ENCODE measurements at regions not wholly inside any gene's neighbourhood (a gene's known extent, or its start where the extent isn't known, plus 50 kb on each side); places are given as distances from the start of the nearest gene placed in this dataset.

GRCh38 chr17:52477824-52478699 is 319.5 kb upstream of the CA10 start:
- no peak overlapping the region for H3K4me3 ChIP-seq (ENCODE audit: low read length in 3 of 3)
- intact Hi-C loops (cut with DNase I): no loop called here

GRCh38 chr17:52476638-52477313 is 318.3 kb upstream of the CA10 start:
- Histone ChIP-seq H3K27me3 (ENCODE audit: control insufficient read depth, insufficient read depth, low read length) (no peaks in the 10 kb centered on the region), H3K4me3 (ENCODE audit: low read length in 3 of 3) (no peak overlapping the region), H3K36me3 (ENCODE audit: control insufficient read depth in 2 of 3, insufficient read depth in 3 of 3, low read length in 3 of 3) (no peaks in the 10 kb centered on the region), H3K9me3 (ENCODE audit: control insufficient read depth in 2 of 3, insufficient read depth in 1 of 3, low read length in 3 of 3) (no peaks in the 10 kb centered on the region), H3K27ac (ENCODE audit: low read depth in 2 of 2, low read length in 2 of 2) (no peak overlapping the region), H3K4me1 (ENCODE audit: control insufficient read depth in 2 of 3, insufficient read depth in 2 of 3, low read depth in 1 of 3, low read length in 3 of 3) (no peaks in the 10 kb centered on the region), H3K9ac (ENCODE audit: low read length in 3 of 3) (no peak overlapping the region)
- intact Hi-C loops (cut with DNase I): no loop called here
- FAIRE-seq: no peak
- DNase-seq: no peak
- TF ChIP-seq CTCF (IDR thresholded peaks at IDR 0.05; ENCODE audit: borderline replicate concordance, extremely low read depth, insufficient read depth): no peak

More at GRCh38 chr17:52477824-52478699, 319.5 kb upstream of the CA10 start:
- H3K36me3 ChIP-seq (ENCODE audit: control insufficient read depth in 2 of 3, insufficient read depth in 3 of 3, low read length in 3 of 3): no peaks in the 10 kb centered on the region
- DNase-seq: no peak
- H3K27me3 ChIP-seq (ENCODE audit: control insufficient read depth, insufficient read depth, low read length): no peaks in the 10 kb centered on the region
- H3K9ac ChIP-seq (ENCODE audit: low read length in 3 of 3): no peak overlapping the region
- no peak overlapping the region for H3K27ac ChIP-seq (ENCODE audit: low read depth in 2 of 2, low read length in 2 of 2)
- no peak for FAIRE-seq
- H3K9me3 ChIP-seq (ENCODE audit: control insufficient read depth in 2 of 3, insufficient read depth in 1 of 3, low read length in 3 of 3): peaks cover 0 to 2% (median 0%) of the 10 kb centered on the region in 3 donors
- TF ChIP-seq CTCF (IDR thresholded peaks at IDR 0.05; ENCODE audit: borderline replicate concordance, extremely low read depth, insufficient read depth): no peak
- no peaks in the 10 kb centered on the region for H3K4me1 ChIP-seq (ENCODE audit: control insufficient read depth in 2 of 3, insufficient read depth in 2 of 3, low read depth in 1 of 3, low read length in 3 of 3)

- Histone ChIP-seq H3K27ac (ENCODE audit: low read depth in 2 of 2, low read length in 2 of 2) (no peak overlapping the region), H3K4me1 (ENCODE audit: control insufficient read depth in 2 of 3, insufficient read depth in 2 of 3, low read depth in 1 of 3, low read length in 3 of 3) (no peaks in the 10 kb centered on the region), H3K4me3 (ENCODE audit: low read length in 3 of 3) (no peak overlapping the region), H3K27me3 (ENCODE audit: control insufficient read depth, insufficient read depth, low read length) (no peaks in the 10 kb centered on the region), H3K36me3 (ENCODE audit: control insufficient read depth in 2 of 3, insufficient read depth in 3 of 3, low read length in 3 of 3) (no peaks in the 10 kb centered on the region), H3K9ac (ENCODE audit: low read length in 3 of 3) (no peak overlapping the region), H3K9me3 (ENCODE audit: control insufficient read depth in 2 of 3, insufficient read depth in 1 of 3, low read length in 3 of 3) (no peaks in the 10 kb centered on the region)
- FAIRE-seq (no peak), DNase-seq (no peak)
- TF ChIP-seq CTCF (IDR thresholded peaks at IDR 0.05; ENCODE audit: borderline replicate concordance, extremely low read depth, insufficient read depth): no peak
- intact Hi-C loops (cut with DNase I): no loop called here
These were observed 312.0 kb upstream of the CA10 start for GRCh38 chr17:52470553-52470952.

Measured in kidney (tissue), 13 donors.